ENCODE measurements at regions not wholly inside any gene's neighbourhood (a gene's known extent, or its start where the extent isn't known, plus 50 kb on each side); places are given as distances from the start of the nearest gene placed in this dataset.

DNA sequence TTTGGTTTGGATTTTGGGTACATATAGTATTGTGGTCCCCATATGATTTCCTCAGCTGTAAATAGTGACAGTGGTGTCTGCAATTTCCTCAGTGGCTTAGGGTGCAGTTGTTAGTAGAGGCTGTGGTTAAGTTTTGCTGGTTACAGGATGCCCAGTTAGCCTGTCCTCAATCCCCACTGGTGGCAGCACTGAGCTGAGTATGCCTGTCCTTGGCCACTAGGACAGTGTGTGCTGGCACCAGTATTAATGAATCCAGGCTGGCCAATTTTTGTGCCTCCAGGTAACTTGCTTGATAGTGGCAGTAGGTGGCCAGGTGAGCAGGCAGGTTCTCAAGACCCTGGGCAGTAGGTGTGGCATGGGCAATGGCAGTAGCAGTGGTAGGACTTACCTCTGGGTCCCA is 973.1 kb downstream of the TMEM182 start:
- TF ChIP-seq, protein P1, sequence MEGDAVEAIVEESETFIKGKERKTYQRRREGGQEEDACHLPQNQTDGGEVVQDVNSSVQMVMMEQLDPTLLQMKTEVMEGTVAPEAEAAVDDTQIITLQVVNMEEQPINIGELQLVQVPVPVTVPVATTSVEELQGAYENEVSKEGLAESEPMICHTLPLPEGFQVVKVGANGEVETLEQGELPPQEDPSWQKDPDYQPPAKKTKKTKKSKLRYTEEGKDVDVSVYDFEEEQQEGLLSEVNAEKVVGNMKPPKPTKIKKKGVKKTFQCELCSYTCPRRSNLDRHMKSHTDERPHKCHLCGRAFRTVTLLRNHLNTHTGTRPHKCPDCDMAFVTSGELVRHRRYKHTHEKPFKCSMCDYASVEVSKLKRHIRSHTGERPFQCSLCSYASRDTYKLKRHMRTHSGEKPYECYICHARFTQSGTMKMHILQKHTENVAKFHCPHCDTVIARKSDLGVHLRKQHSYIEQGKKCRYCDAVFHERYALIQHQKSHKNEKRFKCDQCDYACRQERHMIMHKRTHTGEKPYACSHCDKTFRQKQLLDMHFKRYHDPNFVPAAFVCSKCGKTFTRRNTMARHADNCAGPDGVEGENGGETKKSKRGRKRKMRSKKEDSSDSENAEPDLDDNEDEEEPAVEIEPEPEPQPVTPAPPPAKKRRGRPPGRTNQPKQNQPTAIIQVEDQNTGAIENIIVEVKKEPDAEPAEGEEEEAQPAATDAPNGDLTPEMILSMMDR (conservative IDR thresholded peaks at IDR 0.05 in 1 of 2, IDR thresholded peaks at IDR 0.05 in 1 of 2; ENCODE audit: extremely low read depth in 1 of 2, insufficient read depth in 1 of 2, low read depth in 1 of 2, low read length in 2 of 2), result no peak
- TF ChIP-seq EZH2 (IDR thresholded peaks at IDR 0.05; ENCODE audit: borderline replicate concordance, low read length), result no peak

Data from mammary epithelial cell (primary cell).